ENCODE measurements at regions not wholly inside any gene's neighbourhood (a gene's known extent, or its start where the extent isn't known, plus 50 kb on each side); places are given as distances from the start of the nearest gene placed in this dataset.

- no peak for TF ChIP-seq POLR2A (IDR thresholded peaks at IDR 0.05; ENCODE audit: low read length)
- no peak for TF ChIP-seq GATA1 (IDR thresholded peaks at IDR 0.05; ENCODE audit: low read depth, low read length)
Measured at GRCh38 chr11:8758619-8759169, 76.1 kb downstream of the RPL27A start.
